ENCODE measurements at regions not wholly inside any gene's neighbourhood (a gene's known extent, or its start where the extent isn't known, plus 50 kb on each side); places are given as distances from the start of the nearest gene placed in this dataset.
A peak's percentile ranks its signal among the peaks of the same experiment; 100 is the strongest.

DNA sequence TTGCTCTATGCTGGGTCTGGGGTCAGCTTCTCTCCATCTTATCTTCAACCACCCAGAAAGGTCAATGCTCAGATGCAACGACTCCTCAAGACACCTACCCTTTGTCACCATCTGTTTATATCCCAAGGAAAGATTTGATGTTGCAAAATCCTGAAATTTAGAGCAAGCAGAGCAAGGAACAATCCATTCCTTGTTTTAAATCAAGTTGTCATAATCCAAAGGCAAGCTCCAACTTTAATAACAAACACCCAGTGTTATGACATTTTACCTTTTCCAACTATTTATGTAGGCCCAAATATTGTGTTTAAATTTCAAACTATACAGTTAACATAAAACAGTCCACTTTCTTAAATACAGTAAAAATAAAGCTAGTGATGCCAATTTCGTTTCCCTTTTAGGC, 116.5 kb upstream of the LRIG1 start:
- intact Hi-C loops (cut with DNase I): no loop called here
- Histone ChIP-seq H3K36me3 (ENCODE audit: control insufficient read depth in 2 of 3, insufficient read depth in 3 of 3, low read length in 3 of 3) (no peaks in the 10 kb centered on the region), H3K9me3 (ENCODE audit: control insufficient read depth in 2 of 3, insufficient read depth in 1 of 3, low read length in 3 of 3) (no peaks in the 10 kb centered on the region), H3K27me3 (ENCODE audit: control insufficient read depth, insufficient read depth, low read length) (no peaks in the 10 kb centered on the region), H3K27ac (ENCODE audit: low read depth in 2 of 2, low read length in 2 of 2) (no peak overlapping the region), H3K9ac (ENCODE audit: low read length in 3 of 3) (no peak overlapping the region), H3K4me3 (ENCODE audit: low read length in 3 of 3) (no peak overlapping the region), H3K4me1 (ENCODE audit: control insufficient read depth in 2 of 3, insufficient read depth in 2 of 3, low read depth in 1 of 3, low read length in 3 of 3) (no peaks in the 10 kb centered on the region)
- TF ChIP-seq CTCF (IDR thresholded peaks at IDR 0.05; ENCODE audit: borderline replicate concordance, extremely low read depth, insufficient read depth): no peak
- FAIRE-seq (no peak), DNase-seq (no peak)

- H3K9ac ChIP-seq (ENCODE audit: low read length in 3 of 3): no peak overlapping the region
- TF ChIP-seq CTCF (IDR thresholded peaks at IDR 0.05; ENCODE audit: borderline replicate concordance, extremely low read depth, insufficient read depth): no peak
- H3K27me3 ChIP-seq (ENCODE audit: control insufficient read depth, insufficient read depth, low read length): no peaks in the 10 kb centered on the region
- H3K27ac ChIP-seq (ENCODE audit: low read depth in 2 of 2, low read length in 2 of 2): no peak overlapping the region
- H3K4me1 ChIP-seq (ENCODE audit: control insufficient read depth in 2 of 3, insufficient read depth in 2 of 3, low read depth in 1 of 3, low read length in 3 of 3): no peaks in the 10 kb centered on the region
- intact Hi-C loops (cut with DNase I): no loop called here
- FAIRE-seq (no peak), DNase-seq (peak in 1 of 5 donors; percentile 31)
- no peaks in the 10 kb centered on the region for H3K36me3 ChIP-seq (ENCODE audit: control insufficient read depth in 2 of 3, insufficient read depth in 3 of 3, low read length in 3 of 3)
- H3K4me3 ChIP-seq (ENCODE audit: low read length in 3 of 3): no peak overlapping the region
- H3K9me3 ChIP-seq (ENCODE audit: control insufficient read depth in 2 of 3, insufficient read depth in 1 of 3, low read length in 3 of 3): no peaks in the 10 kb centered on the region
Observed at GRCh38 chr3:66618066-66618465, 117.2 kb upstream of the LRIG1 start.

DNA sequence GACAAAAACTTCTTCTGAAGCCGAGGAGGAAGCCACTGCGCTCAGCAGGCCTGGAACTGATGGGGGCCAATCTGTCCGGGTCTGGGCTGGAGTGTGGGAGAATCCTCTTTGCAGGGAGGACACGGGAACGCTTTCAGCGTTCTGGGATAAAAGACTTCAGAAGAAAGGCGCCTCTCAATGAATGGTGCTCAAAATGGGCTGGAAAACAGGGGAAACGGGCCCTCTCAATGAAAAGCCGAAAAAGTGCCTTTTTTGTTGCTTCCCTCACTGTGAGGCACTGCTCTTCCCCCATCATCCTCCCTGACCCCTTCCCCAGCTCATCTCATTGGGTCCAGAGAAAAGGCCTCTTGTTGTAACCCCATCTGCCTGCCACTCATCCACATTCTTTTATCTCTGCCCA, 119.5 kb upstream of the LRIG1 start:
- H3K27me3 ChIP-seq (ENCODE audit: control insufficient read depth, insufficient read depth, low read length): no peaks in the 10 kb centered on the region
- H3K4me3 ChIP-seq (ENCODE audit: low read length in 3 of 3): no peak overlapping the region
- TF ChIP-seq CTCF (IDR thresholded peaks at IDR 0.05; ENCODE audit: borderline replicate concordance, extremely low read depth, insufficient read depth): no peak
- H3K9ac ChIP-seq (ENCODE audit: low read length in 3 of 3): no peak overlapping the region
- intact Hi-C loops (cut with DNase I): no loop called here
- no peak for FAIRE-seq
- no peaks in the 10 kb centered on the region for H3K9me3 ChIP-seq (ENCODE audit: control insufficient read depth in 2 of 3, insufficient read depth in 1 of 3, low read length in 3 of 3)
- DNase-seq: no peak
- no peak overlapping the region for H3K27ac ChIP-seq (ENCODE audit: low read depth in 2 of 2, low read length in 2 of 2)
- no peaks in the 10 kb centered on the region for H3K4me1 ChIP-seq (ENCODE audit: control insufficient read depth in 2 of 3, insufficient read depth in 2 of 3, low read depth in 1 of 3, low read length in 3 of 3)
- H3K36me3 ChIP-seq (ENCODE audit: control insufficient read depth in 2 of 3, insufficient read depth in 3 of 3, low read length in 3 of 3): no peaks in the 10 kb centered on the region

DNA sequence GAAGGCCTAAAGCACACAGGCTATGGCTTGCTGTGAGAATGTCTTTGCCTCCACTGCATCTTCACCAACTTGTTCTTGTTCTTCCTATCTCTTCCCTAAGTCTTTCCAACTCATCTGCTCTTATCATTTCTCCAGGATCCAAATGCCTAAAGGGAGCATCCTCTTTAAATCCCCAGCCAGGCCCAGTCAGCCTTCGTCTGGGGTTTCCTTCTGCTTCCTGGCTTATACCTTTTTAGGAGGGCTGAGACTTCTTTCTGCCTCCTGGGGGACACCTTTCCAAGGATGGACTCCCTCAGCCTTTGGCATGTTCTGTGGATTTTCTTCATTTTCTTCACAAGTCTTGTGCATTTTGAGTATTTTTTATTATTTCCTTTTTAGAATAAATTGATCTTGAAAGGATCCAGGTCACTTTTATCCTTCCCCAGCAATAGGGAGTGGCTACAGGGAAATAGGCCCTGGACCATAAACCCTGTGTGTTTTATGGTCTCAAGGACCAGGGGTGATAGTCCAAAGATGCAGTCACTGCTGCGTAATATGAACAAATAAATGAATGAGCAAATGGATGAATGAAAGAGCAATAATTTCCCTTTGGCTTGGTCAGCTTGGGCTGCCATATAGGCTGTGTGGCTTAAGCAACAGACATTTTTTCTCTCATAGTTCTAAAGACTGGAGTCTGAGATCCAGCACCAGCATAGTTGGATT, 122.1 kb upstream of the LRIG1 start:
- intact Hi-C loops (cut with DNase I): no loop called here
- no peak overlapping the region for H3K27ac ChIP-seq (ENCODE audit: low read depth in 2 of 2, low read length in 2 of 2)
- H3K36me3 ChIP-seq (ENCODE audit: control insufficient read depth in 2 of 3, insufficient read depth in 3 of 3, low read length in 3 of 3): no peaks in the 10 kb centered on the region
- H3K4me3 ChIP-seq (ENCODE audit: low read length in 3 of 3): no peak overlapping the region
- H3K27me3 ChIP-seq (ENCODE audit: control insufficient read depth, insufficient read depth, low read length): no peaks in the 10 kb centered on the region
- no peak for FAIRE-seq
- DNase-seq: no peak
- no peaks in the 10 kb centered on the region for H3K9me3 ChIP-seq (ENCODE audit: control insufficient read depth in 2 of 3, insufficient read depth in 1 of 3, low read length in 3 of 3)
- no peak for TF ChIP-seq CTCF (IDR thresholded peaks at IDR 0.05; ENCODE audit: borderline replicate concordance, extremely low read depth, insufficient read depth)
- H3K9ac ChIP-seq (ENCODE audit: low read length in 3 of 3): no peak overlapping the region
- H3K4me1 ChIP-seq (ENCODE audit: control insufficient read depth in 2 of 3, insufficient read depth in 2 of 3, low read depth in 1 of 3, low read length in 3 of 3): no peaks in the 10 kb centered on the region

Measured in kidney (tissue), 13 donors.